MG63 (cell line): ENCODE measurements at regions not wholly inside any gene's neighbourhood (a gene's known extent, or its start where the extent isn't known, plus 50 kb on each side); places are given as distances from the start of the nearest gene placed in this dataset.

Experiments
- DNase-seq: peaks from one replicate; pipeline ENCODE4 v3.0.0-alpha.2; 2020
- H3K27me3 ChIP-seq: fragments of 250-450 bp; sonication (Bioruptor Pico); 2 replicates; pipeline ENCODE4 v1.5.1; 2020; ENCODE audit warnings: mild to moderate bottlenecking, moderate library complexity
- H3K36me3 ChIP-seq: fragments of 250-450 bp; sonication (Bioruptor Pico); 2 replicates; pipeline ENCODE4 v1.5.1; 2020; ENCODE audit warnings: mild to moderate bottlenecking, moderate library complexity
- H3K4me3 ChIP-seq: fragments of 250-450 bp; sonication (Bioruptor Pico); 2 replicates; pipeline ENCODE4 v1.5.1; 2020; ENCODE audit warnings: mild to moderate bottlenecking, moderate library complexity
- H3K9me3 ChIP-seq: fragments of 250-450 bp; sonication (Bioruptor Pico); 2 replicates; pipeline ENCODE4 v1.5.1; 2020; ENCODE audit warnings: mild to moderate bottlenecking, moderate library complexity

DNA sequence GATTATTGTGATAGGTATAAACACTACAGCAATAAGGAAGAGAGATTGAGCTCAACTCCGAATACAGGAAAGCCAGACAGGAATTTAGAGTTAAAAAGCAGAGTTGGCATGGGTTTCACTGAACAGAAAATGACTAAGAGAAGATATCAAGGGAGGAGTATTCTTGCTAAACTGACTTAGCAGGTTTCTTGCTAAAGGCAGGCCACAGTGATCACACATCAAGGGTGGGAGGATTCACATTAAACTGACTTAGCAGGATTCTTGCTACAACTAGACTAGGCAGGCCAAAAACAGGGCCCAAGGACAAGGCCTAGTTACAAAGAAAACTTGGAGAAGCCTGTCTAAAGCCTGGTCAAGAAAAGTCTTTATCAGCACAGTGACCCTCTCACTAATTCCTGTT is 195.1 kb downstream of the MAGEB5 start:
- Histone ChIP-seq H3K27me3 (no peaks in the 10 kb centered on the region), H3K9me3 (no peaks in the 10 kb centered on the region), H3K4me3 (no peak overlapping the region), H3K36me3 (no peaks in the 10 kb centered on the region)
- no peak for DNase-seq

- no peak for DNase-seq
- Histone ChIP-seq H3K27me3 (no peaks in the 10 kb centered on the region), H3K36me3 (no peaks in the 10 kb centered on the region), H3K9me3 (no peaks in the 10 kb centered on the region), H3K4me3 (no peak overlapping the region)
Observed at GRCh38 chrX:26409636-26410035, 193.7 kb downstream of the MAGEB5 start.

GRCh38 chrX:26387906-26388305 is 171.9 kb downstream of the MAGEB5 start:
- Histone ChIP-seq H3K36me3 (no peaks in the 10 kb centered on the region), H3K9me3 (no peaks in the 10 kb centered on the region), H3K27me3 (no peaks in the 10 kb centered on the region), H3K4me3 (no peak overlapping the region)
- no peak for DNase-seq

DNA sequence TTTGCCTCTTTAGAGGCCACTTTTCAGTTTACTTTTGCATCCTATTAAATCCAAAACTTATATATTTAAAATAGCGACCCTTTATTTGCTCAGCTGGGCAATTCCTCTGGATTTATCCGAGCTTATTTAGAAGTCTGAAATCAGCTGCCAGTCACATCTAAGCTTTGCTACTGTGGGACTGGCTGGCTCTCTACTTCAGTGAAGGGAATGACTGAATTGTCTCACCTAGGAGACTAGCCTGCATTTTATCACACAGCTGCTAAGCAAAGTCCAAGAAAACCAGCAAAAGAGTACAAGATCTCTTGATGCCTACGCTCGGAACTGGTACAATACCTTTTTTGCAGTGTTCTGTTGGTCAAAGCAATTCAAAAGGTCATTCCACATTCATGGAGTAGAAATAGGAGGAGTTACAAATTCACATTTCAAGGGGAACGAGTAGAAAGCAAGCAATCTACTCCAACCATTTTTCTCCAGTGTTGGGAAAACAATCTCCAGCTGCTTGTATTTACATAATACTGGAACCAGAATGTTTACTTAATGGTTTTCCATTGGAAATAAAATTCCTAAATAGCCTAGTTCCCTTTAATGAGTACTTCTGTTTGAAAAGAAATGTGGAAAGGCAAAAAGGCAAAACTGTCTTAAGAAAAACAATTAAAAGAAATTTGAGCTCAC is 160.2 kb downstream of the MAGEB5 start:
- no peak overlapping the region for H3K4me3 ChIP-seq
- H3K9me3 ChIP-seq = no peaks in the 10 kb centered on the region
- no peaks in the 10 kb centered on the region for H3K27me3 ChIP-seq
- H3K36me3 ChIP-seq = no peaks in the 10 kb centered on the region
- DNase-seq = no peak

DNA sequence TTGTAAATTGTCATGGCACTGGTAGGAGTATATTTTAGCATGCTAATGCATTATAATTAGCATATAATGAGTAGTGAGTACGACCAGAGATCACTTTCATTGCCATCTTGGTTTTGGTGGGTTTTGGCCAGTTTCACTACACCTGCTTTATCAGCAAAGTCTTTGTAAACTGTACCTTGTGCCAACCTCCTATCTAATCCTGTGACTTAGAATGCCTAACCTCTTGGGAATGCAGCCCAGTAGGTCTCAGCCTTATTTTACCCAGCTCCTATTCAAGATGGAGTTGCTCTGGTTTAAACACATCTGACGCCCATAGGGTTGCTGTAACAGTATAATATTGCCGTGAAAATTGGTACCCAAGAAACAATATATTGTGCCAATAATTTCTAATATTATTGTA is 159.4 kb downstream of the MAGEB5 start:
- H3K36me3 ChIP-seq = no peaks in the 10 kb centered on the region

GRCh38 chrX:26373829-26374228 is 157.9 kb downstream of the MAGEB5 start:
- no peak overlapping the region for H3K4me3 ChIP-seq
- H3K27me3 ChIP-seq = no peaks in the 10 kb centered on the region
- DNase-seq = no peak

More for the DNA sequence above, 159.4 kb downstream of the MAGEB5 start:
- H3K9me3 ChIP-seq = no peaks in the 10 kb centered on the region
- no peak overlapping the region for H3K4me3 ChIP-seq
- DNase-seq = no peak
- no peaks in the 10 kb centered on the region for H3K27me3 ChIP-seq

DNA sequence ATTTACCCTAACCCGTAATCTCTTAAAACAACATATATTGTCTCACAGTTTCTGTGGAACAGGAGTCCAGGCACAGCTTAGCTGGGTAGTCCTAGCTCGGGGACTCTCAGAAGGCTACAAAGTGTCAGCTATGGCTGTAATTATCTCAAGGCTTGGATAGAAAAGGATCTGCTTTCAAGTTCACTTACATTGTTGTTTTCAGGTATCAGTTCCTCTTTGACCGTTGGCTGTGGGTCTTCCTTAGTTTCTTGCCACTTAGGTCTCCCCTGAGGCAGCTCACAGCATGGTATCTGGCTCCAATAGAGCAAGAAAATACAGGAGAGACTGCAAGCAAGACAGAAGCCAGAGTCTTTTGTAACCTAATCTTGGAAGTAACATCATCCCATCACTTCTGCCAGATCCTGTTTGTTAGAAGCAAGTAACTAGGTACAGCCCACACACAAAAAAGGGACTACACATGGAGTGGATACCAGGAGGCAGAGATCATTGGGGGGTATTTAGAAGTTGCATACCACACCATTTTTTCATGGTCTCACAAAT is 137.0 kb downstream of the MAGEB5 start:
- no peak for DNase-seq
- H3K9me3 ChIP-seq = no peaks in the 10 kb centered on the region
- no peaks in the 10 kb centered on the region for H3K36me3 ChIP-seq
- no peaks in the 10 kb centered on the region for H3K27me3 ChIP-seq
- no peak overlapping the region for H3K4me3 ChIP-seq

More at GRCh38 chrX:26373829-26374228, 157.9 kb downstream of the MAGEB5 start:
- no peaks in the 10 kb centered on the region for H3K36me3 ChIP-seq
- H3K9me3 ChIP-seq = no peaks in the 10 kb centered on the region

DNA sequence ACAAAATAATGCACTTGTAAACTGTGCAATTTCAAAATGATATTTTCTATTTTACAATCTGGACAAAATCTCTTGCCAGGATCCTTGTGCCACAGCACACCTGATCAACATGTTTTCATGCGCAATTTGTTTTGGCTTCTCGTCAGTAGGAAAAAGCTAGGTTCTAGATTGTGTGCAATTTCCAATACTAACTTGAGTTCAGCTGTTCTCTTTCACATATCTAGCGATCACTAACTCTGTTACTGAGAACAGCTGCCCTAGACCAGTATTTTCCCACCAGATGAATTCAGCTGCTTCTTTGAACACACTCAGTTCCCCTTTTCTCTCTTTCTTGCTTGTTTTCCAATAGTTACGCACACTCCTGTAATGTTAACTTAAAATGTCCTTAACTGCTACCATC is 131.2 kb downstream of the MAGEB5 start:
- no peak overlapping the region for H3K4me3 ChIP-seq
- H3K36me3 ChIP-seq = no peaks in the 10 kb centered on the region
- DNase-seq = no peak
- H3K9me3 ChIP-seq = no peaks in the 10 kb centered on the region
- H3K27me3 ChIP-seq = no peaks in the 10 kb centered on the region

DNA sequence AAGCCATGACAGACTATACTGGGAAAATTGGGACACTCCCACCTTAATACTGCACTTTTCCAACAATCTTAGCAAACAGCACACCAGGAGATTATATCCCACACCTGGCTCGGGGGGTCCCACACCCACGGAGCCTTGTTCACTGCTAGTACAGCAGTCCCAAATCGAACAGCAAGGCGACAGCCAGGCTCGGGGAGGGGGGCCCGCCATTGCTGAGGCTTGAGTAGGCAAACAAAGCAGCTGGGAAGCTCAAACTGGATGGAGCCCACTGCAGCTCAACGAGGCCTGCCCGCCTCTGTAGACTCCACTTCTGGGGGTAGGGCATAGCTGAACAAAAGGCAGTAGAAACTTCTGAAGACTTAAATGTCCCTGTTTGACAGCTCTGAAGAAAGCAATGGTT is 118.3 kb downstream of the MAGEB5 start:
- no peak overlapping the region for H3K4me3 ChIP-seq
- H3K27me3 ChIP-seq = no peaks in the 10 kb centered on the region
- no peaks in the 10 kb centered on the region for H3K9me3 ChIP-seq
- DNase-seq = no peak
- no peaks in the 10 kb centered on the region for H3K36me3 ChIP-seq

- Histone ChIP-seq H3K36me3 (no peaks in the 10 kb centered on the region), H3K9me3 (no peaks in the 10 kb centered on the region), H3K27me3 (no peaks in the 10 kb centered on the region), H3K4me3 (no peak overlapping the region)
- DNase-seq = no peak
Observed at GRCh38 chrX:26328608-26329319, 112.8 kb downstream of the MAGEB5 start.

- Histone ChIP-seq H3K9me3 (no peaks in the 10 kb centered on the region), H3K4me3 (no peak overlapping the region), H3K27me3 (no peaks in the 10 kb centered on the region), H3K36me3 (no peaks in the 10 kb centered on the region)
- DNase-seq = no peak
Observed at GRCh38 chrX:26309262-26309661, 93.3 kb downstream of the MAGEB5 start.

DNA sequence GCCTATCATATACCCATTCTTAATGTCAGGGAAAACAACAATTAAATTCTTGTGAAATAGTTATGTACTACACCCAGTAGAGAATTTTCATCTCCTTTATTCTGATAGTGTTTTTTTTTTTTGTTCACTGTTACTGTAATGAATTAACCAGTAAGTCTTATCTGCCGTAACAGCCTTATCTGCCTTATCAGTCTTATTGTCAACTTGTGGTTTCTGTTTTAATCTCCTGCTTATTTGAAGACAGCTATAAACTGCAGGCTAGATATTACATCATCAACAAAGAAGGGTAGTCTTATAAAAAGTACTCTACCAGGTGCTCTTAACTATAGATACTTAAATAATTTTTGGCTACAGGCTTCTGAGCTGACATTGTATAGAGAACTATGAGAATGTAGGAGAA is 79.5 kb downstream of the MAGEB5 start:
- Histone ChIP-seq H3K4me3 (no peak overlapping the region), H3K36me3 (no peaks in the 10 kb centered on the region), H3K9me3 (no peaks in the 10 kb centered on the region), H3K27me3 (no peaks in the 10 kb centered on the region)
- DNase-seq = no peak

DNA sequence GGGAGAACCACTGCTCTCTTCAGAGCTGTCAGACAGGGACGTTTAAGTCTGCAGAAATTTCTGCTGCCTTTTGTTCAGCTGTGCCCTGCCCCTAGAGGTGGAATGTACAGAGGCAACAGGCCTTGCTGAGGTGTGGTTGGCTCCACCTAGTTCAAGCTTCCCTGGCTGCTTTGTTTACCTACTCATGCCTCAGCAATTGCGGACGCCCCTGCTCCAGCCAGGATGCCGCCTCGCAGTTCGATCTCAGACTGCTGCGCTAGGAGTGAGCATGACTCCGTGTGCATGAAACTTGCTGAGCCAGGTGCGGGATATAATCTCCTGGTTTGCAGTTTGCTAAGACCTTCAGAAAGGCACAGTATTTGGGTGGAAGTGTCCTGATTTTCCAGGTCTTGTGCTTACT is 70.9 kb downstream of the MAGEB5 start:
- Histone ChIP-seq H3K9me3 (no peaks in the 10 kb centered on the region), H3K27me3 (no peaks in the 10 kb centered on the region), H3K36me3 (no peaks in the 10 kb centered on the region), H3K4me3 (no peak overlapping the region)
- DNase-seq = no peak
